HEK293 (cell line): ENCODE measurements at regions not wholly inside any gene's neighbourhood (a gene's known extent, or its start where the extent isn't known, plus 50 kb on each side); places are given as distances from the start of the nearest gene placed in this dataset.

ENCODE experiments used
- CTCF ChIA-PET: fragments of 350-600 bp; formaldehyde crosslinking; extraction: SDS; loops from one replicate; lab custom pipeline; 2021; ENCODE audit warnings: antibody characterized with exemption; lab: Yijun Ruan, JAX
- POLR2A ChIA-PET: fragments of 300-600 bp; formaldehyde crosslinking; extraction: SDS; loops from one replicate; lab custom pipeline; 2020; ENCODE audit warnings: antibody characterized with exemption, inconsistent platforms; lab: Yijun Ruan, JAX
- H3K27ac ChIP-seq: fragments of 200-500 bp; sonication (Bioruptor generic); 2 replicates; pipeline ENCODE4 v1.5.1; 2014; ENCODE audit warnings: low read depth, low read length, control low read depth, inconsistent platforms; ENCODE audit errors: extremely low read depth
- H3K36me3 ChIP-seq, 2 experiments: fragments of 200-500 bp in 1 of 2; sonication (Bioruptor generic) in 1 of 2; 1 replicate in 1 of 2; 2 replicates in 1 of 2; pipeline ENCODE4 v1.5.1; 2014 to 2017; ENCODE audit warnings: inconsistent platforms in 2 of 2, low read length in 2 of 2; ENCODE audit not compliant: control insufficient read depth in 2 of 2, insufficient read depth in 1 of 2
- H3K4me1 ChIP-seq: fragments of 200-500 bp; sonication (Bioruptor generic); 2 replicates; pipeline ENCODE4 v1.5.1; 2014; ENCODE audit warnings: mild to moderate bottlenecking, low read length, inconsistent platforms; ENCODE audit not compliant: control insufficient read depth, insufficient read depth
- H3K4me3 ChIP-seq: 2 replicates; pipeline ENCODE4 v1.5.1; 2011; ENCODE audit warnings: low read depth, mild to moderate bottlenecking, control low read depth, low read length, moderate library complexity
- H3K9me3 ChIP-seq: fragments of 200-500 bp; sonication (Bioruptor generic); 2 replicates; pipeline ENCODE4 v1.5.1; 2014; ENCODE audit warnings: low read depth, low read length, inconsistent platforms; ENCODE audit not compliant: control insufficient read depth, insufficient read depth
- BCL11A ChIP-seq: fragments of 450-650 bp; formaldehyde crosslinking; IDR thresholded peaks from 2 replicates; pipeline ENCODE4 v1.5.1; 2016; ENCODE audit warnings: low read depth, missing biosample characterization, missing genetic modification characterization
- FEZF1 ChIP-seq: fragments of 450-650 bp; formaldehyde crosslinking; IDR thresholded peaks from 2 replicates; pipeline ENCODE4 v1.5.1; 2016; ENCODE audit warnings: missing biosample characterization, missing genetic modification characterization
- GLI4 ChIP-seq: fragments of 450-650 bp; formaldehyde crosslinking; IDR thresholded peaks from 2 replicates; pipeline ENCODE4 v1.5.1; 2016; ENCODE audit warnings: missing biosample characterization, missing genetic modification characterization
- GLIS2 ChIP-seq: fragments of 450-650 bp; formaldehyde crosslinking; IDR thresholded peaks from 2 replicates; pipeline ENCODE4 v1.5.1; 2016; ENCODE audit warnings: missing biosample characterization, missing genetic modification characterization
- HIC1 ChIP-seq: fragments of 450-650 bp; formaldehyde crosslinking; IDR thresholded peaks from 2 replicates; pipeline ENCODE4 v1.5.1; 2016; ENCODE audit warnings: missing biosample characterization, missing genetic modification characterization
- KLF10 ChIP-seq: fragments of 450-650 bp; IDR thresholded peaks from 2 replicates; pipeline ENCODE4 v1.5.1; 2018; ENCODE audit warnings: missing biosample characterization, mild to moderate bottlenecking, missing genetic modification characterization
- KLF9 ChIP-seq: fragments of 450-650 bp; formaldehyde crosslinking; IDR thresholded peaks from 2 replicates; pipeline ENCODE4 v1.5.1; 2016; ENCODE audit warnings: missing biosample characterization, missing genetic modification characterization, low read depth
- PRDM2 ChIP-seq: fragments of 450-650 bp; formaldehyde crosslinking; IDR thresholded peaks from 2 replicates; pipeline ENCODE4 v1.5.1; 2016; ENCODE audit warnings: missing biosample characterization, missing genetic modification characterization, borderline replicate concordance
- ZNF19 ChIP-seq: fragments of 450-650 bp; formaldehyde crosslinking; IDR thresholded peaks from 2 replicates; pipeline ENCODE4; 2016; ENCODE audit warnings: missing biosample characterization, missing genetic modification characterization, low read depth
- ZNF239 ChIP-seq: fragments of 450-650 bp; formaldehyde crosslinking; IDR thresholded peaks from 2 replicates; pipeline ENCODE4 v1.5.1; 2016; ENCODE audit warnings: missing biosample characterization, missing genetic modification characterization
- ZNF26 ChIP-seq: fragments of 450-650 bp; formaldehyde crosslinking; IDR thresholded peaks from 2 replicates; pipeline ENCODE4 v1.5.1; 2016; ENCODE audit warnings: missing biosample characterization, missing genetic modification characterization
- ZNF335 ChIP-seq: fragments of 450-650 bp; formaldehyde crosslinking; conservative IDR thresholded peaks from 2 replicates; pipeline ENCODE4 v1.5.1; 2016; ENCODE audit warnings: missing biosample characterization, missing genetic modification characterization
- ZNF354C ChIP-seq: fragments of 450-650 bp; formaldehyde crosslinking; IDR thresholded peaks from 2 replicates; pipeline ENCODE4 v1.5.1; 2016; ENCODE audit warnings: missing biosample characterization, missing genetic modification characterization, low read depth, borderline replicate concordance
- ZNF433 ChIP-seq: fragments of 450-650 bp; formaldehyde crosslinking; IDR thresholded peaks from 2 replicates; pipeline ENCODE4 v1.5.1; 2016; ENCODE audit warnings: missing biosample characterization, missing genetic modification characterization, low read depth
- ZNF629 ChIP-seq: fragments of 450-650 bp; formaldehyde crosslinking; IDR thresholded peaks from 2 replicates; pipeline ENCODE4 v1.5.1; 2017; ENCODE audit warnings: missing biosample characterization, missing genetic modification characterization
- ZNF639 ChIP-seq: fragments of 450-650 bp; formaldehyde crosslinking; IDR thresholded peaks from 2 replicates; pipeline ENCODE4 v1.5.1; 2016; ENCODE audit warnings: missing biosample characterization, missing genetic modification characterization
- ZNF701 ChIP-seq: fragments of 450-650 bp; formaldehyde crosslinking; IDR thresholded peaks from 2 replicates; pipeline ENCODE4 v1.5.1; 2016; ENCODE audit warnings: missing biosample characterization, missing genetic modification characterization
- ZNF76 ChIP-seq: fragments of 450-650 bp; formaldehyde crosslinking; IDR thresholded peaks from 2 replicates; pipeline ENCODE4; 2016; ENCODE audit warnings: low read depth, missing biosample characterization, missing genetic modification characterization, borderline replicate concordance
- ZNF837 ChIP-seq: fragments of 450-650 bp; formaldehyde crosslinking; IDR thresholded peaks from 2 replicates; pipeline ENCODE4 v1.5.1; 2016; ENCODE audit warnings: missing biosample characterization, missing genetic modification characterization
- TF ChIP-seq, protein P1 (sequence below): fragments of 450-650 bp; IDR thresholded peaks from 2 replicates; pipeline ENCODE4 v1.5.1; 2018; ENCODE audit warnings: missing biosample characterization, missing genetic modification characterization

- Histone ChIP-seq H3K27ac (no peak overlapping the region), H3K9me3 (no peaks in the 10 kb centered on the region), H3K4me1 (no peaks in the 10 kb centered on the region), H3K36me3 (no peaks in the 10 kb centered on the region), H3K4me3 (no peak overlapping the region)
- TF ChIP-seq ZNF701 (tag by site-specific recombination) (no peak), KLF9 (tag by site-specific recombination) (no peak), ZNF433 (tag by site-specific recombination) (no peak), PRDM2 (tag by site-specific recombination) (no peak), BCL11A (tag by site-specific recombination) (no peak), HIC1 (tag by site-specific recombination) (no peak), GLI4 (tag by site-specific recombination) (no peak), ZNF335 (tag by site-specific recombination) (no peak), ZNF629 (tag by site-specific recombination) (no peak), ZNF239 (tag by site-specific recombination) (no peak)
- ChIA-PET POLR2A (no interaction called here), CTCF (interaction anchor here (0.5 kb wide), 1 partner anchor 571 kb away, joined by 3 read pairs; no protein-coding TSS in a partner anchor)
Measured at GRCh38 chr4:17188547-17189400, 290.3 kb upstream of the LDB2 start.

GRCh38 chr4:17188125-17188524, 289.7 kb upstream of the LDB2 start:
- H3K9me3 ChIP-seq = no peaks in the 10 kb centered on the region
- ChIA-PET POLR2A (no interaction called here), CTCF (no interaction called here)
- H3K36me3 ChIP-seq = no peaks in the 10 kb centered on the region
- H3K27ac ChIP-seq = no peak overlapping the region
- H3K4me3 ChIP-seq = no peak overlapping the region
- no peaks in the 10 kb centered on the region for H3K4me1 ChIP-seq
- TF ChIP-seq ZNF19 (tag by site-specific recombination) (no peak), ZNF76 (tag by site-specific recombination) (no peak), ZNF639 (no peak), ZNF354C (tag by site-specific recombination) (no peak), FEZF1 (tag by site-specific recombination) (no peak), KLF10 (tag by site-specific recombination) (no peak), ZNF26 (tag by site-specific recombination) (no peak), GLIS2 (tag by site-specific recombination) (no peak), ZNF837 (tag by site-specific recombination) (no peak)
- TF ChIP-seq, protein P1, sequence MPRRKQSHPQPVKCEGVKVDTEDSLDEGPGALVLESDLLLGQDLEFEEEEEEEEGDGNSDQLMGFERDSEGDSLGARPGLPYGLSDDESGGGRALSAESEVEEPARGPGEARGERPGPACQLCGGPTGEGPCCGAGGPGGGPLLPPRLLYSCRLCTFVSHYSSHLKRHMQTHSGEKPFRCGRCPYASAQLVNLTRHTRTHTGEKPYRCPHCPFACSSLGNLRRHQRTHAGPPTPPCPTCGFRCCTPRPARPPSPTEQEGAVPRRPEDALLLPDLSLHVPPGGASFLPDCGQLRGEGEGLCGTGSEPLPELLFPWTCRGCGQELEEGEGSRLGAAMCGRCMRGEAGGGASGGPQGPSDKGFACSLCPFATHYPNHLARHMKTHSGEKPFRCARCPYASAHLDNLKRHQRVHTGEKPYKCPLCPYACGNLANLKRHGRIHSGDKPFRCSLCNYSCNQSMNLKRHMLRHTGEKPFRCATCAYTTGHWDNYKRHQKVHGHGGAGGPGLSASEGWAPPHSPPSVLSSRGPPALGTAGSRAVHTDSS = no peak
